IMR-90 (cell line): ENCODE measurements at regions not wholly inside any gene's neighbourhood (a gene's known extent, or its start where the extent isn't known, plus 50 kb on each side); places are given as distances from the start of the nearest gene placed in this dataset.

Experiments
- ATAC-seq: fragments of 200-7000 bp; cut with Tn5 transposase; 2 replicates; pipeline ENCODE4 v1.9.1; 2020; ENCODE audit warnings: low read depth, mild to moderate bottlenecking, moderate library complexity
- BruUV-seq: library from RNA; stranded (reverse); fragments of 400-500 nt; replicated peaks from 2 replicates; lab custom pipeline; 2021; lab: Mats Ljungman, UMichigan
- CTCF ChIA-PET: fragments of 300-600 bp; formaldehyde crosslinking; extraction: SDS; loops from one replicate; lab custom pipeline; 2021; ENCODE audit warnings: antibody characterized with exemption; lab: Yijun Ruan, JAX
- POLR2A ChIA-PET: fragments of 300-600 bp; sonication (Branson Sonifier 250); formaldehyde crosslinking; loops from one replicate; lab custom pipeline; 2022; ENCODE audit warnings: antibody characterized with exemption; ENCODE audit not compliant: unreplicated experiment; lab: Charles Lee
- DNase-seq: peaks from one replicate; pipeline ENCODE4 v3.0.0; 2013
- H2AFZ ChIP-seq: replicated peaks from 2 replicates; pipeline ENCODE3; 2013; ENCODE audit warnings: low read length, mild to moderate bottlenecking; ENCODE audit not compliant: poor library complexity
- H2AK5ac ChIP-seq: 2 replicates; pipeline ENCODE4 v1.6.1; 2013; ENCODE audit warnings: low read depth, low read length, inconsistent platforms
- H2AK9ac ChIP-seq: replicated peaks from 2 replicates; pipeline ENCODE3; 2013; ENCODE audit warnings: mild to moderate bottlenecking, low read depth, low read length, moderate library complexity; ENCODE audit not compliant: poor library complexity
- H2BK120ac ChIP-seq: 2 replicates; pipeline ENCODE4 v1.6.1; 2013; ENCODE audit warnings: low read depth, low read length, inconsistent platforms
- H2BK15ac ChIP-seq: 3 replicates; pipeline ENCODE4 v1.6.1; 2013; ENCODE audit warnings: low read depth, low read length, inconsistent platforms
- H2BK20ac ChIP-seq: 2 replicates; pipeline ENCODE4 v1.6.1; 2013; ENCODE audit warnings: low read depth, mild to moderate bottlenecking, inconsistent platforms, low read length, moderate library complexity
- H2BK5ac ChIP-seq: 2 replicates; pipeline ENCODE4 v1.6.1; 2013; ENCODE audit warnings: mild to moderate bottlenecking, low read depth, low read length, inconsistent platforms; ENCODE audit not compliant: poor library complexity, severe bottlenecking
- H3K14ac ChIP-seq: replicated peaks from 2 replicates; pipeline ENCODE4 v1.6.1; 2013; ENCODE audit warnings: low read depth, low read length, inconsistent platforms
- H3K18ac ChIP-seq: 2 replicates; pipeline ENCODE4 v1.6.1; 2013; ENCODE audit warnings: low read depth, low read length, control low read depth
- H3K23ac ChIP-seq: 2 replicates; pipeline ENCODE4 v1.6.1; 2013; ENCODE audit warnings: low read depth, low read length, inconsistent platforms
- H3K27ac ChIP-seq: 2 replicates; pipeline ENCODE4 v1.5.1; 2013; ENCODE audit warnings: mild to moderate bottlenecking, control low read depth, low read length; ENCODE audit not compliant: insufficient read depth
- H3K27me3 ChIP-seq: 2 replicates; pipeline ENCODE4 v1.6.1; 2013; ENCODE audit warnings: low read length; ENCODE audit not compliant: control insufficient read depth, insufficient read depth
- H3K36me3 ChIP-seq: 2 replicates; pipeline ENCODE4 v1.6.1; 2013; ENCODE audit warnings: low read length, mixed read lengths; ENCODE audit not compliant: control insufficient read depth, insufficient read depth
- H3K4ac ChIP-seq: 2 replicates; pipeline ENCODE4 v1.6.1; 2013; ENCODE audit warnings: low read depth, low read length, inconsistent platforms
- H3K4me1 ChIP-seq: 2 replicates; pipeline ENCODE4 v1.6.1; 2013; ENCODE audit warnings: low read length, mixed read lengths; ENCODE audit not compliant: control insufficient read depth, insufficient read depth
- H3K4me2 ChIP-seq: 2 replicates; pipeline ENCODE4 v1.6.1; 2013; ENCODE audit warnings: low read depth, mild to moderate bottlenecking, control low read depth, low read length, moderate library complexity
- H3K4me3 ChIP-seq: 2 replicates; pipeline ENCODE4 v1.5.1; 2013; ENCODE audit warnings: low read depth, mild to moderate bottlenecking, control low read depth, low read length, moderate library complexity; ENCODE audit not compliant: insufficient read depth
- H3K56ac ChIP-seq: 2 replicates; pipeline ENCODE4 v1.6.1; 2013; ENCODE audit warnings: low read length, inconsistent platforms; ENCODE audit not compliant: insufficient read depth; ENCODE audit errors: extremely low read depth
- H3K79me1 ChIP-seq, 2 experiments: 2 replicates each; pipeline ENCODE4 v1.6.1; 2013; ENCODE audit warnings: low read length in 2 of 2, inconsistent platforms in 1 of 2, low read depth in 1 of 2
- H3K9ac ChIP-seq: 2 replicates; pipeline ENCODE4 v1.6.1; 2013; ENCODE audit warnings: low read depth, low read length, control low read depth
- H3K9me1 ChIP-seq: 2 replicates; pipeline ENCODE4 v1.6.1; 2013; ENCODE audit warnings: low read length, inconsistent platforms; ENCODE audit not compliant: insufficient read depth
- H3K9me3 ChIP-seq: 2 replicates; pipeline ENCODE4 v1.6.1; 2013; ENCODE audit warnings: low read length; ENCODE audit not compliant: control insufficient read depth, insufficient read depth
- H4K20me1 ChIP-seq: 2 replicates; pipeline ENCODE4 v1.6.1; 2013; ENCODE audit warnings: low read length, inconsistent platforms; ENCODE audit not compliant: insufficient read depth
- H4K5ac ChIP-seq: 2 replicates; pipeline ENCODE4 v1.6.1; 2013; ENCODE audit warnings: mild to moderate bottlenecking, low read depth, low read length, control low read depth
- H4K8ac ChIP-seq, 2 experiments: 2 replicates each; pipeline ENCODE4 v1.6.1; 2013; ENCODE audit warnings: low read depth in 2 of 2, low read length in 2 of 2, control low read depth in 1 of 2, inconsistent platforms in 1 of 2
- H4K91ac ChIP-seq: 2 replicates; pipeline ENCODE4 v1.6.1; 2013; ENCODE audit warnings: low read depth, low read length, inconsistent platforms; ENCODE audit not compliant: insufficient read depth
- BHLHE40 ChIP-seq: fragments of 150-350 bp; IDR thresholded peaks from 2 replicates; pipeline ENCODE4 v1.6.1; 2016; ENCODE audit warnings: mild to moderate bottlenecking, low read depth, low read length
- CEBPB ChIP-seq: IDR thresholded peaks from 2 replicates; pipeline ENCODE4 v1.6.1; 2012; ENCODE audit warnings: low read depth, low read length, improper control_type of control experiment
- CHD1 ChIP-seq: IDR thresholded peaks from 2 replicates; pipeline ENCODE4 v1.6.1; 2012; ENCODE audit warnings: low read depth, low read length, improper control_type of control experiment
- CTCF ChIP-seq: conservative IDR thresholded peaks from 2 replicates; pipeline ENCODE4 v1.5.1; 2012; ENCODE audit warnings: mild to moderate bottlenecking, low read depth, low read length, improper control_type of control experiment
- ELK1 ChIP-seq: fragments of 150-350 bp; IDR thresholded peaks from 2 replicates; pipeline ENCODE4 v1.6.1; 2016; ENCODE audit warnings: low read depth, mild to moderate bottlenecking, low read length, moderate library complexity, borderline replicate concordance
- FOS ChIP-seq: fragments of 150-350 bp; IDR thresholded peaks from 2 replicates; pipeline ENCODE4 v1.6.1; 2016; ENCODE audit warnings: low read depth, low read length
- MAFK ChIP-seq: IDR thresholded peaks from 2 replicates; pipeline ENCODE4 v1.6.1; 2012; ENCODE audit warnings: low read depth, low read length, improper control_type of control experiment
- MAZ ChIP-seq: IDR thresholded peaks from 2 replicates; pipeline ENCODE4 v1.6.1; 2012; ENCODE audit warnings: low read depth, mild to moderate bottlenecking, low read length, improper control_type of control experiment, moderate library complexity, borderline replicate concordance
- MXI1 ChIP-seq: IDR thresholded peaks from 2 replicates; pipeline ENCODE4 v1.6.1; 2012; ENCODE audit warnings: low read depth, mild to moderate bottlenecking, low read length, moderate library complexity, borderline replicate concordance
- NFE2L2 ChIP-seq: fragments of 150-350 bp; IDR thresholded peaks from 2 replicates; pipeline ENCODE4 v1.6.1; 2016; ENCODE audit warnings: low read depth, mild to moderate bottlenecking, low read length
- POLR2A ChIP-seq: IDR thresholded peaks from 2 replicates; pipeline ENCODE4 v1.6.1; 2012; ENCODE audit warnings: mild to moderate bottlenecking, low read depth, low read length
- RAD21 ChIP-seq: IDR thresholded peaks from 2 replicates; pipeline ENCODE4 v1.6.1; 2012; ENCODE audit warnings: low read length, improper control_type of control experiment
- RCOR1 ChIP-seq: IDR thresholded peaks from 2 replicates; pipeline ENCODE4 v1.6.1; 2012; ENCODE audit warnings: mild to moderate bottlenecking, low read length, improper control_type of control experiment; ENCODE audit not compliant: insufficient replicate concordance
- RFX5 ChIP-seq: IDR thresholded peaks from 2 replicates; pipeline ENCODE4 v1.8.0; 2012; ENCODE audit warnings: low read depth, mild to moderate bottlenecking, low read length, moderate library complexity
- SMC3 ChIP-seq: fragments of 150-350 bp; IDR thresholded peaks from 2 replicates; pipeline ENCODE4 v1.6.1; 2016; ENCODE audit warnings: low read depth, mild to moderate bottlenecking, antibody characterized with exemption, low read length, moderate library complexity
- USF2 ChIP-seq: fragments of 150-350 bp; IDR thresholded peaks from 2 replicates; pipeline ENCODE4 v1.6.1; 2017; ENCODE audit warnings: mild to moderate bottlenecking, antibody characterized with exemption, low read length, low read depth
- WGBS, 2 experiments: methylation state at CpG; one replicate each; pipeline versions ENCODE4 v1.1.5 to v1.1.7; 2013; ENCODE audit warnings: missing lambda C conversion rate in 2 of 2; ENCODE audit not compliant: insufficient read length in 1 of 2; ENCODE audit errors: extremely low coverage in 2 of 2; 5-methylcytosine and 5-hydroxymethylcytosine counted together
- dilution Hi-C: fragments of 300-500 bp; cut with HindIII; formaldehyde crosslinking; loops from one replicate; pipeline ENCODE4 v1.14.3; 2018; ENCODE audit warnings: low sequenced_read_pairs; ENCODE audit not compliant: unreplicated experiment
- in situ Hi-C: fragments of 300-500 bp; cut with MboI; formaldehyde crosslinking; loops from 3 replicates; pipeline ENCODE4 v1.14.3; 2019; ENCODE audit warnings: low sequenced_read_pairs, inconsistent platforms, mixed read lengths
- intact Hi-C: fragments of 100-400 bp; cut with micrococcal nuclease; formaldehyde crosslinking; loops from 2 replicates; pipeline ENCODE4 v1.10.0; 2022

- no TSS peak for BruUV-seq
- no peak overlapping the region for H4K5ac ChIP-seq
- H2BK15ac ChIP-seq: 0 out of 3 replicates have a peak overlapping the region, but pooled peaks have one; percentile 9
- WGBS, 2 experiments: no CpG with 5 or more reads among the region's 4 CpGs
- no peak overlapping the region for H3K14ac ChIP-seq
- H3K79me1 ChIP-seq: no peaks in the 10 kb centered on the region
- ChIA-PET POLR2A (no interaction called here), CTCF (no interaction called here)
- H3K4me3 ChIP-seq: no peak overlapping the region
- peak; percentile 51 for DNase-seq
- H3K27me3 ChIP-seq: no peaks in the 10 kb centered on the region; the same call in 1 of the 2 replicates
- H4K8ac ChIP-seq: no peak overlapping the region
- peaks cover 10% of the 10 kb centered on the region for H3K4me1 ChIP-seq
- TF ChIP-seq ELK1 (no peak), CTCF (no peak), MAFK (no peak), RAD21 (no peak), CHD1 (no peak), FOS (no peak), RCOR1 (no peak), SMC3 (no peak), CEBPB (no peak), RFX5 (no peak), MXI1 (no peak), BHLHE40 (no peak), POLR2A (no peak), NFE2L2 (no peak), MAZ (no peak), USF2 (no peak)
- ATAC-seq: peak; percentile 31
- no peak overlapping the region for H3K27ac ChIP-seq
- peaks cover 9% of the 10 kb centered on the region; the same call in 1 of the 2 replicates for H3K9me1 ChIP-seq
- no peak overlapping the region for H2BK5ac ChIP-seq
- peak overlapping the region; percentile 9; the same call in 1 of the 2 replicates for H3K18ac ChIP-seq
- H4K91ac ChIP-seq: no peak overlapping the region
- intact Hi-C loops: loop anchor here (5.0 to 10.0 kb wide), 2 partner anchors 111 to 161 kb away; no protein-coding TSS in a partner anchor
- no peaks in the 10 kb centered on the region for H3K36me3 ChIP-seq
- peaks cover 13% of the 10 kb centered on the region for H4K20me1 ChIP-seq
- H2AK5ac ChIP-seq: 0 out of 2 replicates have a peak overlapping the region, but pooled peaks have one; percentile 10
- H2BK20ac ChIP-seq: no peak overlapping the region
- dilution Hi-C loops: no loop called here
- H2AFZ ChIP-seq: no peak overlapping the region
- H3K9me3 ChIP-seq: no peaks in the 10 kb centered on the region
- no peak overlapping the region for H3K4ac ChIP-seq
- H2AK9ac ChIP-seq: no peak overlapping the region
- no peak overlapping the region for H2BK120ac ChIP-seq
- H3K23ac ChIP-seq: no peak overlapping the region; the same call in 1 of the 2 replicates
- in situ Hi-C loops: no loop called here
- no peak overlapping the region for H3K9ac ChIP-seq
- H3K56ac ChIP-seq: no peak overlapping the region
- no peak overlapping the region; the same call in 1 of the 2 replicates for H3K4me2 ChIP-seq
Observed at GRCh38 chr3:23713641-23714040, 92.1 kb upstream of the UBE2E1 start.
